GM12875 (cell line): ENCODE measurements at regions not wholly inside any gene's neighbourhood (a gene's known extent, or its start where the extent isn't known, plus 50 kb on each side); places are given as distances from the start of the nearest gene placed in this dataset.
"Not testable (repeated sequence)": the region's sequence is repeated elsewhere in the genome, so short reads cannot be mapped to it uniquely, and the experiment has no call there.

Experiments
- H3K4me3 ChIP-seq: one replicate; pipeline ENCODE4 v1.5.1; 2011; ENCODE audit warnings: low read depth, low read length, control low read depth
- CTCF ChIP-seq: IDR thresholded peaks from 2 replicates; pipeline ENCODE4 v1.5.1; 2011; ENCODE audit warnings: low read depth, mild to moderate bottlenecking, control low read depth, inconsistent platforms, low read length, moderate library complexity, borderline replicate concordance; ENCODE audit not compliant: insufficient read depth

DNA sequence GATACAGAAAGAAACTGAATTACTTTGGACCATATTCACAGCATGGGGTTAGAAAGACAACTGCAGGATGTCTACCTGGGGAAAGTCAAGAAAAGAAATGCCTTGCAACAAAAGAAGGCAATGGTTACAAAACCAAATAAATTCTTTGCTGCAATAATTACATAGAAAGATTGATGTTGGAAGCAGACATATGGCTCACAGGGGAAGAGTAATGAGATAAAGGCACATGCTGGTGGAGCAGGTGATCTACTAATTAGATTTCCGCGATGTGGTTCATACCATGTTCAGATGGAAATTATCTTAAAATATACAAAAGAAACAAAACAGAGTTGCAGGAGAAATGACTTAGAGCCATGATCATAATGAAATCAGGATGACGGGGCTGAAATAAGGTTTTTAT, 718.8 kb upstream of the PKDCC start:
- H3K4me3 ChIP-seq: no peak overlapping the region
- no peak for TF ChIP-seq CTCF

DNA sequence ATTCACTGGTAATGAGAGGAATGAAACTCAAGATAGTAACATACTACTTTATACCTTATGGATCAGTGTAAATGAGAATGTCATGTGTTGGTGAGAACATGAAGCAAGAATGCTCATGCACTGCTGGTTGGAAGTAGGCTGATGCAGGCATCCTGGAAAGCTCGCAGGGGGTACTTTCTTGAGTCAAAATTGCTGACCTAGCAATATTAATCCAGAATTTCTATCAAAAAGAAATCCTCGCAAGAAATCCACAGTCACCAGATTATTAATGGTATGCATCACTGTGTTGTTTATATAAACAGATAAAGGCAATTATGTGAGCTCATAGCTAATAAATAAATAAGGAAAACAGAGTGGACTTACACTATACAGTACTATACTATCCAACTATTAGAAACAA, 713.7 kb upstream of the PKDCC start:
- TF ChIP-seq CTCF: no peak
- no peak overlapping the region for H3K4me3 ChIP-seq

DNA sequence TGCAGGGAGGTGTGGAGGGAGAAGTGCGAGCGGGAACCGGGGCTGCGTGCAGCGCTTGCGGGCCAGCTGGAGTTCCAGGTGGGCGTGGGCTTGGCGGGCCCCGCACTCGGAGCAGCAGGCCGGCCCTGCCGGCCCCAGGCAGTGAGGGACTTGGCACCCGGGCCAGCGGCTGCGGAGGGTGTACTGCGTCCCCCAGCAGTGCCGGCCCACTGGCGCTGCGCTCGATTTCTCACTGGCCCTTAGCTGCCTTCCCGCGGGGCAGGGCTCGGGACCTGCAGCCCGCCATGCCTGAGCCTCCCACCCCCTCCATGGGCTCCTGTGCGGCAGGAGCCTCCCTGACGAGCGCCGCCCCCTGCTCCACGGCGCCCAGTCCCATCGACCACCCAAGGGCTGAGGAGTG, 712.2 kb upstream of the PKDCC start:
- H3K4me3 ChIP-seq: not testable (repeated sequence)

- TF ChIP-seq CTCF: no peak
- H3K4me3 ChIP-seq: no peak overlapping the region
Observed at GRCh38 chr2:41337956-41338355, 709.9 kb upstream of the PKDCC start.

GRCh38 chr2:41344529-41344928, 703.3 kb upstream of the PKDCC start:
- no peak for TF ChIP-seq CTCF
- no peak overlapping the region for H3K4me3 ChIP-seq

- TF ChIP-seq CTCF: no peak
- no peak overlapping the region for H3K4me3 ChIP-seq
Observed at GRCh38 chr2:41353060-41353459, 694.8 kb upstream of the PKDCC start.

DNA sequence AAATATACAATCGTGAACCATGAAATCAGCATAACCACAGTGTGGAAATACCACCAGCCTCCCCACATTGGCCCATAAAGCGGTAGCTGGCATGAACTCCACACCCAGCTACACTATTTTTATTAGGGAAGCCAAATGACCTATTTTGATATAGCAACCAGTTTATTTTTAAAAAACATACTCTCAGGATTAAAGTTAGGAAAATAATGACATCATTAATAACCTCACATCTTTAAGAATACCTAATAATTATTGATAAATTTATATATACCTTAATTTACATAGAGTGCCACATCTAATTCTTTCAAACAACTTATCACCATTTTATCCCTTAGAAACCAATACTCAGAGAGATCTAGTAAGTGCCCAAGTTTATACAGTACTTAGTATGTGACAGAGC, 692.0 kb upstream of the PKDCC start:
- TF ChIP-seq CTCF: no peak
- no peak overlapping the region for H3K4me3 ChIP-seq

DNA sequence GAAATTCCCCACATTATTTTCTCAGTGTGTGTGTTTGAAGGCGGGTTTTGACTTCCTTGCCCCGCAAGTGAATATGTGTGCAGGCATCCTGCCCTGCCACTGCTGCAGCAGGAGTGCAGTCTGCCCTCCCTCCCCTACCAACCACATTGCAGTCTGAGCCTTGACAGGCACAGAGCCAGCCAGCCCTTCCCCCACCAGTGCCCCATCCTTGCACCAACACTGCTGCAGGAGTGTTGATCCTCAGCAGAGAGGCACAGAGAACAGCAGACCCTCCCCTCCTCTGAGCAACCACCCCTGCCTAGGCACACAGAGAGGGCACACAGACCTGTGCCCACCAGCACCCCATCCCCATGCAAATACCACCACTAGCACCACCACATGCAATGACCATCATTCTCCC, 683.0 kb upstream of the PKDCC start:
- no peak for TF ChIP-seq CTCF

More for the DNA sequence above, 683.0 kb upstream of the PKDCC start:
- H3K4me3 ChIP-seq: no peak overlapping the region
